Retina (tissue), 1 donor: ENCODE measurements at regions not wholly inside any gene's neighbourhood (a gene's known extent, or its start where the extent isn't known, plus 50 kb on each side); places are given as distances from the start of the nearest gene placed in this dataset.
A peak's percentile ranks its signal among the peaks of the same experiment; 100 is the strongest.

Experiments used
- DNase-seq: peaks from one replicate; pipeline ENCODE4 v3.0.0-alpha.2; 2016

DNA sequence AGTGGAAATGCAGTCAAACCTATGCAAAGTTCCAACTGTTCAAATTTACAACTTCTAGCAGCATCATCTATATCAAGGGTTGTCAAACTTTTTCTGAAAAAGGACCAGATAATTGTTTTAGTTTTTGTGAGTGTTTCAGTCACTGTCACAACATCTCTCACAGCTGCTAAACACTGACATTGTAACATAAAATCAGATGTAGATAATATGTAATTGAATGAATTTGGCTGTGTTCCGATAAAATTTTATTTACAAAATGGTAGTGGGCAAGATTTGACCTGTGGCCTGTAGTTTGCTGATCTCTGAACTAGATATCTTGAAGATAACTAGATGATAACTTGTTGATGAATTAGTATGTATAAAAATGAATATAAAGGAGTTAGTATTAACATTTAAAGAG lies 1679.1 kb upstream of the PCDH20 start:
- no peak for DNase-seq

DNA sequence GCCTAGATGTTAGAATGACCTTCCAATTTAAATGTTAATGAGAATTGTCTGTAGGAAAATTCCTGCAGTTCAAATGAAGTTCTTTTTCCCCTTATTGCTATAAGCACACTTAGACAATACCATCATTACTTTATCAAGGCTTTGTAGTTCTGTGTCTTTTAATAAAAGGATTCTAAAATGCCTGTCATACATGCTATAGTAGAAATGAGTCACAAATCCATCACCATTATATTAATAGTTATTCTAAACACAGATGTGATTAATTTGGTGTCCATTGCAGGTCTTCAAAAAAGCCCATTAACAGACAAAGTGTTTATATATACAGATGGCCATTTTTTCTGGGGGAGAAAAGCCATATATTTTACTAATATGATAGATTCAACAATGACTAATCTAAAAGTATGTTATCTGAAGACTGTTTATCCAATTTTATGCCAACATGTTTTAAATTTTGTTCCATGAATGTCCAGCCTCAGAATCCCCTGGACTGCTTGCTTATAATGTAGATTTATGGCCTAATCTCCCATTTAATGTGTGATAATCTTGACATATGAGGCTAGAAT lies 1678.3 kb upstream of the PCDH20 start:
- DNase-seq, result no peak

DNA sequence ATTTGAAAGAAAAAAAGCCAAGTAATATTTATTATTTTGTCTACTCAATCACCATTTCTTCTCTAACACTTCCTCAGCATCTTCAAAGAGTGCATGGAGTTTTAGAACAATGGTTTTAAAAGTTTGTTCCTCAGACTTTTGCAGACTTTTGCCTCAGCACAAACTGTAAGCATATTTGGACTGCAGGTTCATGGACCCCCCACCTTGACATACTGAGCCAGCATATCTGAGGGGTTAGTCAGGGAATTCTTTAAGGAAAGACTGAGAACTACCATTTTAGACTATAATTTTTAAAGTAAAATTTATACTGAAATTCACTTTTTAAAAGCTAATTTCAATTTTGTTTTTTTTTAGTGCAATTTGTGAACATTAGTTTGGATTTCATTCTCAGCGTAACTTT lies 1676.8 kb upstream of the PCDH20 start:
- DNase-seq, result no peak

DNA sequence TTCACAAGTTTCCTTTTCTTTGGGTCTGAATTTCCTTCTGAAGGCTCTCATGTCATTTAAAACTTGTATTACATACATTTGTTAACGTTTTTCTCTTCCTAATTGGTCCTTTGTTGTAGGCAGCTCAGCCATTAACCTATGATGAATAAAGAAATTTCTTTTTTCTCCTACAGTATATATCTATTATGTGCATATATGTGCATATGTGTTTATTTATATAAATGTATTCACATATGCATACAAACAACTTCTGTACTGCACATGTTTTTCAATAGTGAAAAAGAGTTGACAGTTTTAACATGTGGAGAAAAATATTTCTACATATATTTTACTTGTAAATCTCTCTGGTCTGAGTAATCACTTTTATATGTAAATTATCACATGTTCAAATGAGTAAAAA lies 1674.9 kb upstream of the PCDH20 start:
- no peak for DNase-seq

DNA sequence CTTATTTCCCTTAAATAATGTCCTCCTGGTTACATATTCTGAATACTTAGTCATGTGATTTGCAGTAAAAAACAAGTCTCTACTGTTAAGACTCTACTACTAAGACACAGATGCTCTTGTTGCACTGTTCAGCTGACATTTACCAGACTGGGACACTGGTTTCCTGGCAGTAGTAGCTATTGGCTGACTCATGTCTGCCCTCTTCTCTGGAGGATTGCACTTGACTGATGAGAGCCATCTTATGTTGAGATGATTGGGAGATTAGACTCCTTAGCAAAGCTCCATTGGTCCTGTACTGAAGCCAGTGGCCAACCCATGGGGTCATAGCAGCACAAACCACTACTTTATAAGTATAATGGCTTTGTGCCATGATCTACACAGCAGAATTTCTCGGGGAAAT lies 1672.6 kb upstream of the PCDH20 start:
- DNase-seq, result no peak

DNA sequence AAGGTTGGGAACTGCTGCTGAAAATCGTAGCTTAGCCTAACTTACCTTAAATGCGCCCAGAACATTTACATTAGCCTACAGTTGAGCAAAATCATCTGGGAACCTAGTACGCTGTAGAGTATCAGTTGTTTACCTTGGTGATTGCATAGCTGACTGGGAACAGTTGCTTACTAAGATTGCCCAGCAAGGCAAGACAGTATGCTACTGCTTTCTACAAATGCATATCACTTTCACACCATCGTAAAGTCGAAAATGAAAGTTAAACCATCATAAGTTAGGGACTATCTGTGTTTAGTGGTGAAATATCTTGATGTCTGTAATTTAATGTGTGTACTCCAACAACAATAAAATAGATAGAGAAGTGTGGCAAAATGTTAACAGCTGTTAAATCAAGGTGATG lies 1670.6 kb upstream of the PCDH20 start:
- no peak for DNase-seq

DNA sequence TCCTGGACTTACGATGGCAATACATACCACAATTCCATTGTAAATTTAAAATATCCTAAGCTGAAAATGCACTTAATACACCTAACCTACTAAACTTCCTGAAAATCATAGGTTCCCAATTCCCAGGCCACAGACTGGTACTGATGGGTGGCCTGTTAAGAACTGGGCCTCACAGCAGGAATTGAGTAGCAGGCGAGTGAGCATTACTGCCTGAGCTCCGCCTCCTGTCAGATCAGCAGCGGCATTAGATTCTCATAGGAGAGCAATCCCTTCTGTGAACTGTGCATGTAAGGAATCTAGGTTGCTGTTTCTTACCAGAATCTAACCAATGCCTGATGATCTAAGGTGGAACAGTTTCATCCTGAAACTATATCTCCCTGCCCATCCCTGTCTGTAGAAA lies 1670.2 kb upstream of the PCDH20 start:
- DNase-seq, result no peak

DNA sequence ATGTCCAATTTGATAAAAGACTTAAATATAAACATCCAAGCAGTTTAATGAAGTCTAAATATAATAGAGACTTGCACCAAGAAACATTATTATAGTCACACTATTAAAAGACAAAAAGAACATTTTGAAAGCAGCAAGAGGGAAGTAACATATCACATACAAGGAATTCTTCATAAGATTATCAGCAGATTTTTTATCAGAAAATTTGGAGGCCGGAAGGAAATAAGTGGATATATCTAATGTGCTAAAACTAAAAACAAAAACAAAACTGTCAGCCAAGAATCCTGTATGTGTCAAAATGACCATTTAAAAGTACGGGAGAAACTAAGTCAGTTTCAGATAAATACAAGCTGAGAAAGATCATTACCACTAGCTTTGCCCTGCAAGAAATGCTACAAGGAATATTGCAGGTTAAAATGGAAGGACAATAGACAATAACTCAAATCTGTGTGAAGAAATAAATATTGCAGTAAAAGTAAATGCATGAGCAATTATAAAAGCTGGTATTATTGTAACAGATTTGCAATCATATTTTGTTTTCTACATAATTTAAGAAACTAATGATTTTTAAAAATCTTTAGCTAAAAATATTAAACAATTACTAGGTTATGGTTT lies 1665.9 kb upstream of the PCDH20 start:
- DNase-seq, result no peak

DNA sequence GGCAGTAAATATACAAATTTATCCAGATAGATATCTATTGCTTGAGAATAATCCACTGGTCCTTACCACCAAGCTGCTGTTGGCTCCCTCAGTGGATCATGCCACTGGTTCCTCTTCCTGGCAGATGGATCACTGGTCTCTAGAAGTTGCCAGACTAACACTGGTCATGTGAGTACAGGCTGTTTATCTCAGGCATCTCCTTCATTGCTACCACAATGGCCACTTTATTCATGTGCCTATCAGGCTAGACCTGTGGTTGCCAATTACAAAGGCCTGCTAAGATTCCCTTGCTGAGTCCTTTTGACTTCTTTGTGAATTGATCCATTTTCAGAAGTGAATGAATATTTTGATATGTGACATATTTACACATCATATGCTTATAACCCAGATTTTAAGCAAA lies 1659.5 kb upstream of the PCDH20 start:
- DNase-seq, result no peak

DNA sequence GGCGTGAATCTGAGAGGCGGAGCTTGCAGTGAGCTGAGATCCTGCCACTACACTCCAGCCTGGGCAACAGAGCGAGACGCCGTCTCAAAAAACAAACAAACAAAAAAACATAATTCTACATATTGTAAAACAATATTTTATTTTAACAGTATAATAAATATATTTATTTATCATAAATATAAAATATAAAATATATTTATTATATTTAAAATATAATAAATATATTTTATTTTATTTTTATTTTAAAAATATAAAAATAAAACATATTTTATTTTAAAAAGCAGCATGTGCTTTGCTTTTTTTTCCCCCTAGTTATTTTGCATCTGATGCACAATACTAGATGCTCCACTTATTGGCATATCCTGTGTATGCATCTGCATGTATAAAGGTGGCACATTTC lies 1634.6 kb upstream of the PCDH20 start:
- DNase-seq, result no peak

DNA sequence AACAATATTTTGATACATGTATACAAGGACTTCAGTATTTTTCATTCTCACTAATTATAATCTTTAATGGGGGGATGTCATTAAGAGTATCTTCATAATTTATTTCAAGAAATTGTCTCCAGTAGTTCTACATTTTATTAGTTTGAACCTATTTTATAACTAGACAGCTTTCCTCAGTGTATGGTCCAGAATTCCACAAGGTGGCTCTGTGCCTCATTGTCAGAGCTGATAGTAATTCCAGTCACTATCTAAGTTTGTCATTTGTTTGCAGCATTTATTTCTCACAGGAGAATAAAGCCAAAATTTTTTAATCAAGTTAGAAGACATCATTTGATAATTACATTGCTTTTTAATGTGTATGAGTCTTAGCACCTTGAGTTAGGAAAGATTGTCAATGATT lies 1633.0 kb upstream of the PCDH20 start:
- DNase-seq, result no peak

DNA sequence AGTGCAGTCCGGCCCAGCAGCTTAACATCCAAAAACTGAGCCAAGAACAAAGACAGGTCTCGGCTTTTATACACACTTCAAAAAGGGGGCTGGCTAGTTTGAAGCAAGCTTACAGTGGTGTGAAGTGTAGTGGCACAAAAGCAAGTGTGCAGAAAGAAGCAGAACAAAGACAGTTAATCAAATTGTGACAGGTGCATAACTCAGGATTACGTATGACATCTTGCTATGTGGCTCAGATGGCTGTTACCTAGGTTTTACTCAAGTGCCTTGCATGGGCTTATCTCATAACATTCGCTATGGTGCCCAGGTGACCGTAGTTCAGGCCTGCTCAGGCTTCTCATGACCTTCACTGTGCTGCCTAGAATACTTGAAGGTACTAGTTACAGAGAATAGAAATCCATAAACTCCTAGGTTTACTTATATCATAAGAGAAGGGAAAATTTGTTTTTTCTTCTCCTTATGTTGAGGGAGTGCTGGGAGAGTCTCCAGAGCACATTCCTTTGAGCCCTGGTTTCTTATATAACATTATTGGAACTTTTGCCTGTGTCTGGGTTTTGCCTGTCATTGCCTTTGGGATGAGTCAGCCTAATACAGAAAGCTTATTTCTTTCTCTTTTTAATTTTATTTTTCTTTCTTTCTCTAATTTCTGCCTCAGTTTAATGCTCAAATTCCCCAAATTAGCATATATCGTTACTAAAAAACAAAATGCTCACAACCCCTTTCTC lies 1629.1 kb upstream of the PCDH20 start:
- no peak for DNase-seq

DNA sequence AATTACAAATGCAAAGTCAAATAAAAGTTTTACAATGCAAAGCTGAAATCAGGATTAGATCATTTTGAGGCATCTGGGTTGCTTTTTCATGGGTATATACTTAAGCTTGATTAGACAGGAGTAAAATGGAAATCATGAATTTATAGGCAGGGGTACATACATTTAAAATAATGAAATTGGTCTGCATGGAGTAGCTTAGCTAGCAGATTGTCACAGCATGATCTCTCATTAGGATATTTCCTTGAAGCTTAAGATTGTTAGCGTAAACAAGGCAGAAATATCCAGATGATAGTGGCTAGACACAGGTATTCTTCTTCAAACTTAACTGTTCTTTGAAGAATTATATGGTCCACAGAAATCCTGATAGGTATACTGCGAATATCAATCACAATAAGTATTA lies 1627.0 kb upstream of the PCDH20 start:
- no peak for DNase-seq

DNA sequence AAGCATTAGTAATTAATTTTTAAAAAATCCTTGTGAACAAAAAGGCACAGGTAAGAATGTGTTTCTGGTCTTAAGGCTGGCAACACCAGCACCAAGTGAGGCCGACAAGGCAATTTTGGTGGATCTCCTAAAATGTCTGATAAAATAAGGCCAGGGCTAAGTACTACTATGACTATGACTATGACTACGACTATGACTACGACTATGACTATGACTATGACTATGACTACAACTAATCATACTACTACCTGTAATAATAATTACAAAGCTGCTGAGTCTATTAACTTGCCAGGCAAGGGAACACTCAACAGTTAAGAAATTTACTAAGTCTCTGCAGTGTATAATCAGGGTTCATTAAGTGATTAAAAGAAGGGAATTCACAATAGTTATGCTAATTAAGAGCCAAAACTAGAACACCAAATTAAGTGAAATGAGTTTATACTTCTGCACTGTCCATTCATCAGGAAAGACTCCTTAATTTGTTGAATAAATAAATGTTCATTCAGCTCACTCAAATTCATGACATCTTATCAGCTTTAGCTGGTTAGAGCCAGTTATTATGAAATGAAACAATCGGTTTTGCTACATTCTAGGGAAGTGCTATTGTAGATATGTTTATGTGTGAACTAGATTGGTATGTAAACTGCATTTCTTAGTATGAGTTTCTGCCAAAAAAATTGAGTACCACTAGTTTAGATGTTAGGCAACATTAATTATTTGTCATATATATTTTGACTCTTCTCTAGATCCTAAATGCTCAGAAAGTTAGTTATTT lies 1626.2 kb upstream of the PCDH20 start:
- DNase-seq, result no peak

DNA sequence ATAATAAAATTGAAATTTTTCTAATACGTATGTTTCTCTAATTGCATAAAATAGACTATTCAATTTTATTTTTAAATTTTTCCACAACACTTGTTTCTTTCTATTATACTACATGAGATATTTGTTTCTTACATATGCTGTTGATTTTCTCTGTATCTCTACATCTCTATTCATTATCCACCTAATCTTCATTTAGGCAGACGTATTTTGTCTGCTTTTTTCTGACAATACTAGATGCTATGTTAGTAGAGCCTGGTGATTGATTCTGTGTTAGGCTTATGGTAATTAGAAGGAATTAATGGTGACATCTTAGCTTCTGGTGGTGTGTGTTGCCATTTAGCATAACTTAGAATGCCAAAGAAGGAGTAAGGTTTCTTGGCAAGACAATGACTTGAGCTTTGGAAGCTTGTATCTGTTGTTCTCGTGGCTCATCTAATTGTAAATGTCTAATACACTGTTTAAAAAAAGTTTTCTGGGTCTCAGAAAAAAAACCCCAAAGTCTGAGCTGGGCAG lies 1610.7 kb upstream of the PCDH20 start:
- no peak for DNase-seq

DNA sequence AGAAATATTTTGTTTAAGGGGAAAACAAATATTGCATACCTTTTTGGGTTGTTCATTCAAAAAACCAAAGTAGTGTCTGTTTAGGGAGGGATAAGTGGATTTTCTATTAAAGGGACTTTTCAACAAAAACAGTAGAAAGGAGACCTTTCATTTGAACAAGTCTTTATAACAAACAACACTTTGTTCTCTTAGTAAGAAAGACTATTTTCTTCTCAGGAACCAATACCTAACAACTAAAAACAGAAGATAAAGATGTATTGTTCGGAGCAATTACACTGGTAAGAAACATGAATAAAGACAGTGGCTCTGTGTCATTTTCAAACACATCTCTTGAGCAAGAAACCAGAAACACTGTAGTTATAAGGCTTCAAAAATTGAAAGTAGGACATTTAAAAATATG lies 1610.1 kb upstream of the PCDH20 start:
- no peak for DNase-seq

DNA sequence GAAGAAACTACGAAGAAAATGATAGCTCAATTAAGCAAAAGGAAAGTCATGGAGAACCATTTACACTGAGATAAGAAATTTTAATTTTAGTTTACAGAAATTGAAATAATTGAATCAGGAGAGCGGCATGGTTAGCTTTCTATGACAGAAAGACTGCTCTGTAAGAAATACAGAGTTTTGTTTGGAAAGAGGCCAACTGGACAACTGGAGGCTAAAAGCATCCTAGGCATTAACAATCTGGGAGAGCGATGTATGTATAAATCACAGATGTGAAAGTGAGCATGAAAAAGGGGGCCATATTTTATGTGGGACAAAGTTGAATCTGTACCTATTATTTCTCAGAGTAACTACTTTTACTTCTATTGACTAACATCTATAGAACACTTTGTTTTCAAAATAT lies 1608.8 kb upstream of the PCDH20 start:
- no peak for DNase-seq

DNA sequence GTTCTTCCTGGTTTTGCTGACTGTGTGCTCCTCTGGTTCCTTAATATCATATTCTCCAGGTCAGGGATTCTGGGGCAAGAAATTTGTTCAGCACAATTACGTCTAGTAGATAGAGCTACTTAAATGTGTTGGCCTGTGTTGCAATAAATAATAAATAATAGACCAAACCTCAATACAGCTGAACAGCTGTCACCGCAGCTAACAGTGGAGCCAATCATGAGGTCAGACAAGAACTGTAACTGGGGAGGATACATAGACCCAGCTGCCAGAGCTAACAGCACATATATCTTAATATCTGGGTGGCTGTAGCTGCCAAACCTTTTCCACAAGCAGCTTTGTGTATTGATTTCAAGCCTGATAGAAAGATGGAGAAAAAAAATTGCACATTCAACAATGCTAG lies 1596.3 kb upstream of the PCDH20 start:
- DNase-seq, result peak; percentile 16

DNA sequence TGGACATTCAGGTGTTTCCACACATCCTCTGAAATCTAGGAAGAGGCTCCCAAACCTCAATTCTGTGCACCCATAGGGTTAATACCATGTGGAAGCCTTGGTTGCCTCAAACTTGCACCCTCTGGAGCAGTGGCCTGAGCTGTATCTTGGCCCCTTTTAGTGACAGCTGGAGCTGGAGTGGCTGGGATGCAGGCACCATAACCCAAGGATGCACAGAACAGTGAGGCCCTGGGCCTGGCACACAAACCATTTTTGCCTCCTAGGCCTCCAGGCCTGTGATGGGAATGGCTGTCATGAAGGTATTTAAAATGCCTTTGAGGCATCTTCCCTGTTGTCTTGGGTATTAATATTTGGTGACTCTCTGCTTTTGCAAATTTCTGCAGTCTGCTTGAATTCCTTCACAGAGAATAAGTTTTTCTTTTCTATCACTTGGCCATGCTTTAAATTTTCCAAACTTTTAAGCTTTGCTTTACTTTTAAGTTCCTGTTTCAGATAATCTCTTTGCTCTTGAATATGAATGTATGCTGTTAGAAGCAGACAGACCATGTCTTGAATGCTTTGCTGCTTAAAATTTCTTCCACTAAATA lies 1594.5 kb upstream of the PCDH20 start:
- DNase-seq, result no peak

DNA sequence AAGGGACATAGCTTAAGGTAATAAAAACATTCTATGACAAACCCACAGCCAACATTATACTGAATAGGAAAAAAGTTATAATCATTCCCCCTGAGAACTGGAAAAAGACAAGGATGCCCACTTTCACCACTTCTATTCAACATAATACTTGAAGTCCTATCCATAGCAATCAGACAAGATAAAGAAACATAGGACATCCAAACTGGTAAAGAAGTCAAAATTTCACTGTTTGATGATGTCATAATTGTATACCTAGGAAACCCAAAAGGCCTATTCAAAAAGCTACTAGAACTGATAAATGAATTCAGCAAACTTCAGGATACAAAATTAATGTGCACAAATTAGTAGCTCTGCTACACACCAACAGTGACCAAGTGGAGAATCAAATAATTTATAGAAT lies 1590.0 kb upstream of the PCDH20 start:
- no peak for DNase-seq

DNA sequence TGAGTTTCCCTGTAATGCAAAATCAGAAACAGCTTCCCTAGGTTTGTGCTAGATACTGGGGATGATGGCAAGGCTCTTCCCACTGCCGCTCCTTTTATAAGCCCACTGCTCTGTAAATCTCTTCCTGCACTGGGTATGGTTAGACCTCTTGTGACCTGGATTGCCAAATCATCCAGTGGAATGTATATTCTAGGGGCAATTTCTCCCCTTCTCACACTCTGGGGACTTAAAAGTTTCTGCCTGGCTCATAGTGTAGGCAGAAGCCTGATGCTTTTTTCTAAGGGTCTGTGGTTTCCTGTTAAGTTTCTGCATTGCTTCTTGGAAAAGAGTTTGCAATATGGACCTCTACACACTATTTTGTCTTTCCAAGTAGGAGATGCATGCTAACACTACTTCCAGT lies 1582.0 kb upstream of the PCDH20 start:
- no peak for DNase-seq

DNA sequence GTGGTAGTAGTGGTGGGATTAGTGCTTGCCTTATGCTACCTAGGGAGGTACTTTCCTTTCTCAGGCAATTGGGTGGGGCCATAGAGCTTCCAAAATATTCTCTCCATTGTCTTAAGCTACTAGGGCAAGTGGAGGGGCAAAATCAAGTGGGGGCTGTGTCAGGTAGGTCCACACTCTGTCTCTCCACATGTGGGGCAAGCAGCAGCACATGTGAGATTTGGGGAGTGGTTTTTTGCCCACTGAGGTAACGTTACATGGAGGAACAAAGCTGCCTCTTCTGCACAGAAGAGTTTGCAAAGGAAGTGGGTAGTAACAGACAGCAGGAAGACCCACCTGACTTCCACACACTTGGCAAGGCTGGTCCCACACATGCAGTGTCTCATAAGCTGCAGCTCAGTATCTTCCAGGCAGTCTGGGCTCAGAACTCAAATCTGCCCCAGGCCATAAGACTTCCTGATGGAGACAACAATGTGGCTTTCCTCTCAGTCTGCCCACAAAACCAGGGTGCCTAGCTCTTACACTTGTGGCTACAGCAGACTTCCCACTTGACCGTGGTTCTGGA lies 1581.5 kb upstream of the PCDH20 start:
- no peak for DNase-seq

DNA sequence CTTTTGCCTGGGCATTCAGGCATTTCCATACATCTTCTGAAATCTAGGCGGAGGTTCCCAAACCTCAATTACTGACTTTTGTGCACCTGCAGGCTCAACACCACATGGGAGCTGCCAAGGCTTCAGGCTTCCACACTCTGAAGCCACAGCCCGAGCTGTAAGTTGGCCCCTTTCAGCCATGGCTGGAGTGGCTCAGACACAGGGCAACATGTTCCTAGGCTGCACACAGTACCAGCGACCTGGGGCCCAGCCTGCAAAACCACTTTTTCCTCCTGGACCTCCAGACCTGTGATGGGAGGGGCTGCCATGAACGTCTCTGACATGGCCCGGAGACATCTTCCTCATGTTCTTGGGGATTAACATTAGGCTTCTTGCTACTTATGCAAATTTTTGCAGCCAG lies 1558.2 kb upstream of the PCDH20 start:
- DNase-seq, result no peak
